H9 (cell line): ENCODE measurements at regions not wholly inside any gene's neighbourhood (a gene's known extent, or its start where the extent isn't known, plus 50 kb on each side); places are given as distances from the start of the nearest gene placed in this dataset.

Experiments used
- DNase-seq: peaks from one replicate; pipeline ENCODE4 v3.0.0-alpha.2; 2017
- H2AFZ ChIP-seq: one replicate; pipeline ENCODE4 v1.6.1; 2013; ENCODE audit warnings: mild to moderate bottlenecking, low read length, control low read depth, moderate library complexity
- H2AK5ac ChIP-seq: 2 replicates; pipeline ENCODE4 v1.6.1; 2013; ENCODE audit warnings: low read length, control low read depth, mixed read lengths; ENCODE audit not compliant: insufficient read length
- H2BK120ac ChIP-seq: one replicate; pipeline ENCODE4 v1.6.1; 2013; ENCODE audit warnings: low read depth, mild to moderate bottlenecking, low read length, control low read depth, inconsistent platforms; ENCODE audit not compliant: poor library complexity, severe bottlenecking
- H2BK12ac ChIP-seq: 2 replicates; pipeline ENCODE4 v1.6.1; 2013; ENCODE audit warnings: low read length, control low read depth, mixed read lengths, low read depth; ENCODE audit not compliant: insufficient read length
- H2BK15ac ChIP-seq: 2 replicates; pipeline ENCODE4 v1.6.1; 2013; ENCODE audit warnings: low read depth, low read length, control low read depth
- H2BK20ac ChIP-seq: one replicate; pipeline ENCODE4 v1.6.1; 2013; ENCODE audit warnings: low read depth, mild to moderate bottlenecking, low read length, control low read depth, inconsistent platforms; ENCODE audit not compliant: poor library complexity, severe bottlenecking
- H2BK5ac ChIP-seq: 2 replicates; pipeline ENCODE4 v1.6.1; 2013; ENCODE audit warnings: low read length, control low read depth, mixed read lengths; ENCODE audit not compliant: insufficient read length
- H3K14ac ChIP-seq: 2 replicates; pipeline ENCODE4 v1.6.1; 2013; ENCODE audit warnings: low read length, control low read depth; ENCODE audit not compliant: insufficient read depth
- H3K18ac ChIP-seq: 2 replicates; pipeline ENCODE4 v1.6.1; 2013; ENCODE audit warnings: low read depth, mild to moderate bottlenecking, mixed read lengths, low read length, control low read depth; ENCODE audit not compliant: insufficient read length
- H3K23ac ChIP-seq: 2 replicates; pipeline ENCODE4 v1.6.1; 2013; ENCODE audit warnings: low read length, control low read depth, mixed read lengths, low read depth; ENCODE audit not compliant: insufficient read length
- H3K23me2 ChIP-seq: 2 replicates; pipeline ENCODE4 v1.6.1; 2013; ENCODE audit warnings: low read depth, mild to moderate bottlenecking, mixed read lengths, low read length, control low read depth; ENCODE audit not compliant: insufficient read length, poor library complexity, severe bottlenecking
- H3K27ac ChIP-seq: 2 replicates; pipeline ENCODE4 v1.5.1; 2013; ENCODE audit warnings: low read length, control low read depth, mixed read lengths, low read depth; ENCODE audit not compliant: insufficient read length
- H3K27me3 ChIP-seq: 2 replicates; pipeline ENCODE4 v1.6.1; 2013; ENCODE audit warnings: low read length, control low read depth, inconsistent platforms; ENCODE audit not compliant: insufficient read depth
- H3K4ac ChIP-seq: 2 replicates; pipeline ENCODE4 v1.6.1; 2013; ENCODE audit warnings: low read depth, mild to moderate bottlenecking, control low read depth, inconsistent platforms, low read length, moderate library complexity
- H3K4me1 ChIP-seq: 2 replicates; pipeline ENCODE4 v1.6.1; 2013; ENCODE audit warnings: low read length, control low read depth, inconsistent platforms; ENCODE audit not compliant: insufficient read depth
- H3K4me2 ChIP-seq: 2 replicates; pipeline ENCODE4 v1.6.1; 2013; ENCODE audit warnings: low read length, control low read depth, mixed read lengths; ENCODE audit not compliant: insufficient read length, insufficient read depth
- H3K56ac ChIP-seq: 2 replicates; pipeline ENCODE4 v1.6.1; 2013; ENCODE audit warnings: low read depth, mild to moderate bottlenecking, mixed read lengths, low read length, control low read depth; ENCODE audit not compliant: insufficient read length
- H3K79me1 ChIP-seq: 2 replicates; pipeline ENCODE4 v1.6.1; 2013; ENCODE audit warnings: low read depth, mild to moderate bottlenecking, moderate library complexity, low read length, control low read depth, inconsistent platforms; ENCODE audit not compliant: insufficient read depth, poor library complexity, severe bottlenecking
- H3K79me2 ChIP-seq: 2 replicates; pipeline ENCODE4 v1.6.1; 2013; ENCODE audit warnings: low read length, control low read depth, inconsistent platforms; ENCODE audit not compliant: insufficient read depth
- H3K9ac ChIP-seq: 2 replicates; pipeline ENCODE4 v1.6.1; 2013; ENCODE audit warnings: low read length, control low read depth, mixed read lengths; ENCODE audit not compliant: insufficient read length; ENCODE audit errors: extremely low read depth
- H3K9me3 ChIP-seq: one replicate; pipeline ENCODE4 v1.6.1; 2013; ENCODE audit warnings: low read depth, low read length, inconsistent platforms; ENCODE audit not compliant: control insufficient read depth
- H3T11ph ChIP-seq: one replicate; pipeline ENCODE4 v1.6.1; 2013; ENCODE audit warnings: mild to moderate bottlenecking, low read length, control low read depth, inconsistent platforms
- H4K20me1 ChIP-seq: one replicate; pipeline ENCODE4 v1.6.1; 2013; ENCODE audit not compliant: control insufficient read depth, insufficient read length, insufficient read depth
- H4K5ac ChIP-seq: 2 replicates; pipeline ENCODE4 v1.6.1; 2013; ENCODE audit warnings: low read depth, mild to moderate bottlenecking, mixed read lengths, low read length, control low read depth; ENCODE audit not compliant: insufficient read length
- H4K8ac ChIP-seq: replicated peaks from 2 replicates; pipeline ENCODE4 v1.6.1; 2013; ENCODE audit warnings: low read length, control low read depth, mixed read lengths, low read depth; ENCODE audit not compliant: insufficient read length
- H4K91ac ChIP-seq: 2 replicates; pipeline ENCODE4 v1.6.1; 2013; ENCODE audit warnings: low read depth, mild to moderate bottlenecking, moderate library complexity, mixed read lengths, low read length, control low read depth; ENCODE audit not compliant: insufficient read length
- H3K27ac Mint-ChIP-seq, 3 experiments: 2 replicates in 2 of 3; 3 replicates in 1 of 3; pipeline ENCODE4 v1.8.0; 2020 to 2021; ENCODE audit warnings: mixed read lengths in 3 of 3, mild to moderate bottlenecking in 1 of 3, moderate library complexity in 1 of 3
- H3K27me3 Mint-ChIP-seq: 2 replicates; pipeline ENCODE4 v1.8.0; 2021; ENCODE audit warnings: low read depth, mild to moderate bottlenecking, moderate library complexity, mixed read lengths
- H3K36me3 Mint-ChIP-seq, 3 experiments: 2 replicates in 2 of 3; 3 replicates in 1 of 3; pipeline ENCODE4 v1.8.0; 2020 to 2021; ENCODE audit warnings: low read depth in 3 of 3, mixed read lengths in 3 of 3; ENCODE audit not compliant: insufficient read depth in 1 of 3
- H3K4me1 Mint-ChIP-seq, 2 experiments: 2 replicates each; pipeline ENCODE4 v1.8.0; 2020; ENCODE audit warnings: mixed read lengths in 2 of 2
- H3K4me3 Mint-ChIP-seq, 2 experiments: 2 replicates in 1 of 2; 3 replicates in 1 of 2; pipeline ENCODE4 v1.8.0; 2020 to 2021; ENCODE audit warnings: mild to moderate bottlenecking in 2 of 2, mixed read lengths in 2 of 2, moderate library complexity in 1 of 2
- H3K9me3 Mint-ChIP-seq, 2 experiments: 2 replicates in 1 of 2; 3 replicates in 1 of 2; pipeline ENCODE4 v1.8.0; 2020; ENCODE audit warnings: mild to moderate bottlenecking in 2 of 2, mixed read lengths in 2 of 2, moderate library complexity in 1 of 2
- CTCF ChIP-seq: fragments of 200-600 bp; sonication (generic); conservative IDR thresholded peaks from 3 replicates; pipeline ENCODE4 v1.8.0; 2021; ENCODE audit warnings: antibody characterized with exemption, mild to moderate bottlenecking
- WGBS: extraction: QIAGEN DNeasy Blood & Tissue Kit; methylation state at CpG from one replicate; pipeline ENCODE4 v1.1.7; 2013; ENCODE audit warnings: missing lambda C conversion rate, low lambda C conversion rate, mixed read lengths; ENCODE audit not compliant: insufficient read length; ENCODE audit errors: extremely low coverage; 5-methylcytosine and 5-hydroxymethylcytosine counted together

GRCh38 chr7:27433581-27433980 is 191.0 kb downstream of the EVX1 start:
- no peak overlapping the region for H4K8ac ChIP-seq
- no peak overlapping the region for H2AK5ac ChIP-seq
- H3K9me3 ChIP-seq, result no peaks in the 10 kb centered on the region
- no peak overlapping the region for H2BK15ac ChIP-seq
- H3K4me3 Mint-ChIP-seq, result no peak overlapping the region; a peak in 1 of 5 replicates
- H3K4me1 ChIP-seq, result peaks cover 10% of the 10 kb centered on the region; the same call in 1 of the 2 replicates
- peak overlapping the region in 2 of 3 experiments; percentile 72 to 78; a peak in 3 of 7 replicates for H3K27ac Mint-ChIP-seq
- no peak overlapping the region for H2BK5ac ChIP-seq
- H3T11ph ChIP-seq, result no peak overlapping the region
- no peak overlapping the region for H3K9ac ChIP-seq
- whole genome bisulfite sequencing, result no CpG with 5 or more reads among the region's 1 CpG
- H2BK12ac ChIP-seq, result no peak overlapping the region
- H2BK120ac ChIP-seq, result no peak overlapping the region
- H3K79me1 ChIP-seq, result no peaks in the 10 kb centered on the region
- H4K91ac ChIP-seq, result no peak overlapping the region
- H3K4ac ChIP-seq, result no peak overlapping the region
- H4K20me1 ChIP-seq, result no peaks in the 10 kb centered on the region
- no peaks in the 10 kb centered on the region; a peak in 1 of 7 replicates for H3K36me3 Mint-ChIP-seq
- H3K23ac ChIP-seq, result no peak overlapping the region
- H2BK20ac ChIP-seq, result no peak overlapping the region
- no peak overlapping the region for H3K27ac ChIP-seq
- no peak overlapping the region for H2AFZ ChIP-seq
- H3K56ac ChIP-seq, result no peak overlapping the region
- H3K4me2 ChIP-seq, result no peak overlapping the region
- H3K27me3 ChIP-seq, result no peaks in the 10 kb centered on the region
- H3K18ac ChIP-seq, result no peak overlapping the region
- H3K4me1 Mint-ChIP-seq, result peaks cover 42 to 47% of the 10 kb centered on the region in 2 experiments
- H4K5ac ChIP-seq, result no peak overlapping the region
- H3K14ac ChIP-seq, result no peak overlapping the region
- no peaks in the 10 kb centered on the region for H3K23me2 ChIP-seq
- no peak for TF ChIP-seq CTCF
- DNase-seq, result no peak
- no peaks in the 10 kb centered on the region for H3K9me3 Mint-ChIP-seq
- no peaks in the 10 kb centered on the region for H3K79me2 ChIP-seq
- peaks cover 3% of the 10 kb centered on the region; the same call in 1 of the 2 replicates for H3K27me3 Mint-ChIP-seq
